Loucy (cell line): ENCODE measurements at regions not wholly inside any gene's neighbourhood (a gene's known extent, or its start where the extent isn't known, plus 50 kb on each side); places are given as distances from the start of the nearest gene placed in this dataset.

ENCODE experiments used
- EZH2phosphoT487 ChIP-seq: fragments of 200-600 bp; IDR thresholded peaks from 2 replicates; pipeline ENCODE4 v1.6.1; 2018; ENCODE audit warnings: antibody characterized with exemption, mild to moderate bottlenecking, moderate library complexity, borderline replicate concordance
- TF ChIP-seq, protein P1 (sequence below): fragments of 200-600 bp; sonication (generic); conservative IDR thresholded peaks from 2 replicates; pipeline ENCODE4 v1.5.1; 2014; ENCODE audit warnings: mild to moderate bottlenecking, antibody characterized with exemption, low read length

GRCh38 chr18:76610012-76610411, 115.0 kb upstream of the ZNF516 start:
- TF ChIP-seq, protein P1, sequence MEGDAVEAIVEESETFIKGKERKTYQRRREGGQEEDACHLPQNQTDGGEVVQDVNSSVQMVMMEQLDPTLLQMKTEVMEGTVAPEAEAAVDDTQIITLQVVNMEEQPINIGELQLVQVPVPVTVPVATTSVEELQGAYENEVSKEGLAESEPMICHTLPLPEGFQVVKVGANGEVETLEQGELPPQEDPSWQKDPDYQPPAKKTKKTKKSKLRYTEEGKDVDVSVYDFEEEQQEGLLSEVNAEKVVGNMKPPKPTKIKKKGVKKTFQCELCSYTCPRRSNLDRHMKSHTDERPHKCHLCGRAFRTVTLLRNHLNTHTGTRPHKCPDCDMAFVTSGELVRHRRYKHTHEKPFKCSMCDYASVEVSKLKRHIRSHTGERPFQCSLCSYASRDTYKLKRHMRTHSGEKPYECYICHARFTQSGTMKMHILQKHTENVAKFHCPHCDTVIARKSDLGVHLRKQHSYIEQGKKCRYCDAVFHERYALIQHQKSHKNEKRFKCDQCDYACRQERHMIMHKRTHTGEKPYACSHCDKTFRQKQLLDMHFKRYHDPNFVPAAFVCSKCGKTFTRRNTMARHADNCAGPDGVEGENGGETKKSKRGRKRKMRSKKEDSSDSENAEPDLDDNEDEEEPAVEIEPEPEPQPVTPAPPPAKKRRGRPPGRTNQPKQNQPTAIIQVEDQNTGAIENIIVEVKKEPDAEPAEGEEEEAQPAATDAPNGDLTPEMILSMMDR, result no peak
- no peak for TF ChIP-seq EZH2phosphoT487
